ENCODE measurements at regions not wholly inside any gene's neighbourhood (a gene's known extent, or its start where the extent isn't known, plus 50 kb on each side); places are given as distances from the start of the nearest gene placed in this dataset.

GRCh38 chr20:22833851-22834250, 201.3 kb upstream of the SSTR4 start:
- no peak for TF ChIP-seq CTCF (conservative IDR thresholded peaks at IDR 0.05; ENCODE audit: low read depth, low read length)
- no peak for TF ChIP-seq EZH2 (IDR thresholded peaks at IDR 0.05; ENCODE audit: borderline replicate concordance, low read depth, low read length, poor library complexity, severe bottlenecking)
